ENCODE measurements at regions not wholly inside any gene's neighbourhood (a gene's known extent, or its start where the extent isn't known, plus 50 kb on each side); places are given as distances from the start of the nearest gene placed in this dataset.
"Not testable (repeated sequence)": the region's sequence is repeated elsewhere in the genome, so short reads cannot be mapped to it uniquely, and the experiment has no call there.

GRCh38 chr13:84096216-84096615, 213.9 kb upstream of the SLITRK1 start:
- DNase-seq, result no peak

- no peak for DNase-seq
Measured at GRCh38 chr13:84088996-84089395, 206.7 kb upstream of the SLITRK1 start.

- DNase-seq, result no peak
Measured at GRCh38 chr13:84086847-84087162, 204.5 kb upstream of the SLITRK1 start.

GRCh38 chr13:84086098-84086846, 204.0 kb upstream of the SLITRK1 start:
- not testable (repeated sequence) for DNase-seq

GRCh38 chr13:84082462-84082861, 200.2 kb upstream of the SLITRK1 start:
- no peak for DNase-seq

- DNase-seq, result no peak
Measured at GRCh38 chr13:84080748-84081530, 198.7 kb upstream of the SLITRK1 start.

GRCh38 chr13:84077271-84077670, 195.0 kb upstream of the SLITRK1 start:
- no peak for DNase-seq

- DNase-seq, result no peak
Measured at GRCh38 chr13:84076280-84076679, 194.0 kb upstream of the SLITRK1 start.

- DNase-seq, result no peak
Measured at GRCh38 chr13:84050536-84050935, 168.3 kb upstream of the SLITRK1 start.

- no peak for DNase-seq
Measured at GRCh38 chr13:84049443-84050219, 167.4 kb upstream of the SLITRK1 start.

GRCh38 chr13:84044805-84045204, 162.5 kb upstream of the SLITRK1 start:
- no peak for DNase-seq

GRCh38 chr13:84038001-84038400, 155.7 kb upstream of the SLITRK1 start:
- peak; percentile 56 for DNase-seq

- DNase-seq, result no peak
Measured at GRCh38 chr13:84032116-84032515, 149.8 kb upstream of the SLITRK1 start.

- DNase-seq, result no peak
Measured at GRCh38 chr13:84031120-84031519, 148.8 kb upstream of the SLITRK1 start.

GRCh38 chr13:84029396-84029795, 147.1 kb upstream of the SLITRK1 start:
- no peak for DNase-seq

- no peak for DNase-seq
Measured at GRCh38 chr13:84025824-84026223, 143.6 kb upstream of the SLITRK1 start.

GRCh38 chr13:83996415-83996814, 114.1 kb upstream of the SLITRK1 start:
- DNase-seq, result no peak

GRCh38 chr13:83995930-83996329, 113.7 kb upstream of the SLITRK1 start:
- no peak for DNase-seq

GRCh38 chr13:83992566-83993358, 110.5 kb upstream of the SLITRK1 start:
- DNase-seq, result no peak

GRCh38 chr13:83987394-83987793, 105.1 kb upstream of the SLITRK1 start:
- no peak for DNase-seq

- no peak for DNase-seq
Measured at GRCh38 chr13:83984793-83985192, 102.5 kb upstream of the SLITRK1 start.

- no peak for DNase-seq
Measured at GRCh38 chr13:83980331-83980730, 98.1 kb upstream of the SLITRK1 start.

GRCh38 chr13:83975655-83976165, 93.4 kb upstream of the SLITRK1 start:
- DNase-seq, result no peak
